CD4-positive, alpha-beta T cell (primary cell): ENCODE measurements at regions not wholly inside any gene's neighbourhood (a gene's known extent, or its start where the extent isn't known, plus 50 kb on each side); places are given as distances from the start of the nearest gene placed in this dataset.

Source experiments
- ATAC-seq: fragments of 200-7000 bp; cut with Tn5 transposase; one replicate; pipeline ENCODE4 v1.10.0; 2022; ENCODE audit warnings: mild to moderate bottlenecking; ENCODE audit not compliant: poor library complexity
- CTCF ChIA-PET: fragments of 350-600 bp; sonication (Branson Sonifier 250); formaldehyde crosslinking; loops from one replicate; lab custom pipeline; 2021; ENCODE audit warnings: antibody characterized with exemption, inconsistent platforms; lab: Charles Lee
- POLR2A ChIA-PET: fragments of 350-600 bp; sonication (Branson Sonifier 250); formaldehyde crosslinking; loops from one replicate; lab custom pipeline; 2021; ENCODE audit warnings: antibody characterized with exemption, inconsistent platforms; lab: Charles Lee
- DNase-seq, 14 experiments: peaks; one replicate each; pipeline ENCODE4 v3.0.0-alpha.2; 2013 to 2020; ENCODE audit warnings: mixed read lengths in 2 of 14
- H3K27ac ChIP-seq, 2 donors: one replicate each; pipeline versions ENCODE4 v1.5.1 to v1.7.0; 2013; ENCODE audit warnings: low read length in 2 of 2, low read depth in 1 of 2, mild to moderate bottlenecking in 1 of 2
- H3K27me3 ChIP-seq, 2 experiments: 1 replicate in 1 of 2; 2 replicates in 1 of 2; pipeline versions ENCODE4 v1.6.1 to v1.7.0; 2013; ENCODE audit warnings: low read length in 2 of 2, control low read depth in 1 of 2, mild to moderate bottlenecking in 1 of 2, moderate library complexity in 1 of 2; ENCODE audit not compliant: insufficient read depth in 2 of 2, control insufficient read depth in 1 of 2
- H3K36me3 ChIP-seq: one replicate; pipeline ENCODE4 v1.6.1; 2013; ENCODE audit warnings: low read length, control low read depth; ENCODE audit not compliant: insufficient read depth
- H3K4me1 ChIP-seq: one replicate; pipeline ENCODE4 v1.6.1; 2013; ENCODE audit warnings: low read length, control low read depth; ENCODE audit not compliant: insufficient read depth
- H3K4me3 ChIP-seq: one replicate; pipeline ENCODE4 v1.5.1; 2013; ENCODE audit warnings: mild to moderate bottlenecking, low read length, moderate library complexity
- H3K9me3 ChIP-seq, 2 experiments: 1 replicate in 1 of 2; 2 replicates in 1 of 2; pipeline versions ENCODE4 v1.6.1 to v1.7.0; 2013; ENCODE audit warnings: low read length in 2 of 2, mild to moderate bottlenecking in 2 of 2, control low read depth in 1 of 2, moderate library complexity in 1 of 2; ENCODE audit not compliant: control insufficient read depth in 1 of 2, insufficient read depth in 1 of 2
- H3K27ac Mint-ChIP-seq: one replicate; pipeline ENCODE4 v1.8.0; 2020; ENCODE audit warnings: mixed read lengths
- H3K27me3 Mint-ChIP-seq: one replicate; pipeline ENCODE4 v1.8.0; 2021; ENCODE audit warnings: mixed read lengths
- H3K36me3 Mint-ChIP-seq: one replicate; pipeline ENCODE4 v1.8.0; 2021; ENCODE audit warnings: low read depth, mixed read lengths
- H3K4me1 Mint-ChIP-seq: one replicate; pipeline ENCODE4 v1.8.0; 2021; ENCODE audit warnings: low read depth, mixed read lengths
- H3K4me3 Mint-ChIP-seq: one replicate; pipeline ENCODE4 v1.8.0; 2020; ENCODE audit warnings: mild to moderate bottlenecking, mixed read lengths
- H3K9me3 Mint-ChIP-seq: one replicate; pipeline ENCODE4 v1.8.0; 2020; ENCODE audit warnings: mixed read lengths
- CTCF ChIP-seq: fragments of 200-600 bp; IDR thresholded peaks from one replicate; pipeline ENCODE4 v1.8.0; 2022; ENCODE audit warnings: antibody characterized with exemption, mild to moderate bottlenecking
- intact Hi-C, 2 experiments: fragments of 100-400 bp; cut with DNase I in 1 of 2; cut with micrococcal nuclease in 1 of 2; formaldehyde crosslinking; loops; one replicate each; pipeline versions ENCODE4 v1.15.1 to v1.9.0; 2023 to 2025; cut with DNase I, micrococcal nuclease

- Mint-ChIP-seq H3K27ac (no peak overlapping the region), H3K9me3 (no peaks in the 10 kb centered on the region), H3K4me1 (peaks cover 9% of the 10 kb centered on the region), H3K27me3 (peaks cover 39% of the 10 kb centered on the region), H3K36me3 (no peaks in the 10 kb centered on the region), H3K4me3 (no peak overlapping the region)
- POLR2A ChIA-PET, result no interaction called here
- no peak for TF ChIP-seq CTCF
- Histone ChIP-seq H3K27me3 (peaks cover 13 to 26% of the 10 kb centered on the region in 2 experiments), H3K9me3 (peaks cover 0 to 8% of the 10 kb centered on the region in 2 experiments), H3K27ac (no peak overlapping the region), H3K4me1 (peaks cover 5% of the 10 kb centered on the region), H3K4me3 (no peak overlapping the region), H3K36me3 (no peaks in the 10 kb centered on the region)
- intact Hi-C loops, result no loop called here
- ATAC-seq (no peak), DNase-seq (no peak)
- CTCF ChIA-PET, result no interaction called here
Measured at GRCh38 chr5:1706428-1706827, 93.2 kb downstream of the MRPL36 start.

GRCh38 chr5:1706021-1706420, 93.6 kb downstream of the MRPL36 start:
- Histone ChIP-seq H3K36me3 (no peaks in the 10 kb centered on the region), H3K27ac (no peak overlapping the region), H3K4me3 (no peak overlapping the region), H3K4me1 (peaks cover 5% of the 10 kb centered on the region), H3K27me3 (peaks cover 13 to 26% of the 10 kb centered on the region in 2 experiments), H3K9me3 (peaks cover 0 to 8% of the 10 kb centered on the region in 2 experiments)
- ATAC-seq (no peak), DNase-seq (no peak)
- peaks cover 39% of the 10 kb centered on the region for H3K27me3 Mint-ChIP-seq
- H3K4me1 Mint-ChIP-seq, result peaks cover 9% of the 10 kb centered on the region
- ChIA-PET POLR2A (no interaction called here), CTCF (no interaction called here)
- no peak overlapping the region for H3K27ac Mint-ChIP-seq
- no peaks in the 10 kb centered on the region for H3K9me3 Mint-ChIP-seq
- no peak overlapping the region for H3K4me3 Mint-ChIP-seq
- H3K36me3 Mint-ChIP-seq, result no peaks in the 10 kb centered on the region
- TF ChIP-seq CTCF, result no peak
- intact Hi-C loops, result no loop called here

GRCh38 chr5:1704676-1705075, 95.0 kb downstream of the MRPL36 start:
- POLR2A ChIA-PET, result no interaction called here
- DNase-seq, result no peak
- peaks cover 7% of the 10 kb centered on the region for H3K4me1 Mint-ChIP-seq
- H3K27me3 ChIP-seq, result peaks cover 13 to 26% of the 10 kb centered on the region in 2 experiments
- no peak overlapping the region for H3K4me3 Mint-ChIP-seq
- no peak overlapping the region for H3K27ac ChIP-seq
- H3K9me3 ChIP-seq, result peaks cover 0 to 8% of the 10 kb centered on the region in 2 experiments
- peaks cover 39% of the 10 kb centered on the region for H3K27me3 Mint-ChIP-seq
- no peak overlapping the region for H3K4me3 ChIP-seq
- ATAC-seq, result no peak
- H3K9me3 Mint-ChIP-seq, result no peaks in the 10 kb centered on the region
- CTCF ChIA-PET, result no interaction called here
- TF ChIP-seq CTCF, result no peak
- H3K36me3 ChIP-seq, result no peaks in the 10 kb centered on the region
- H3K36me3 Mint-ChIP-seq, result no peaks in the 10 kb centered on the region
- intact Hi-C loops, result no loop called here
- H3K27ac Mint-ChIP-seq, result no peak overlapping the region
- peaks cover 5% of the 10 kb centered on the region for H3K4me1 ChIP-seq
